GM18858 (cell line): ENCODE measurements at regions not wholly inside any gene's neighbourhood (a gene's known extent, or its start where the extent isn't known, plus 50 kb on each side); places are given as distances from the start of the nearest gene placed in this dataset.

Experiments used
- ATAC-seq: cut with Tn5 transposase; IDR thresholded peaks from one replicate; pipeline ENCODE4 v1.9.1; 2021; ENCODE audit not compliant: unreplicated experiment

DNA sequence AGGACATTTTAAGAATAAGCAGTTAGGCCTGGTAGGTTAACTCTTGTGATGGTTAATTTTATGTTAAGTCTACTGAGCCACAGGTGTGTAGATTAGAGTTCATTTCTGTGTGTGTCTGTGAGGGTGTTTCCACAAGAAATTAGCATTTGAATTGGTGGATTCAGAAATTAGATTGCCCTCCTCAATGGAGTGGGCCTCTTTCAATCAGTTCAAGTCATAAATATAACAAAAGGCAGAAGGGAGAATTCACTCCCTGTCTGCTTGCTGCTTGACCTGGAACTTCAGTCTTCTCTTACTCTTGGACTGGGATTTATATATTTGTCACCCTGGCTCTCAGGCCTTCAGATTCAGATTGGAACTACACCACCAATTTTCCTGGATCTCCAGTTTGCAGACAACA is 55.3 kb upstream of the POM121L12 start:
- no peak for ATAC-seq

DNA sequence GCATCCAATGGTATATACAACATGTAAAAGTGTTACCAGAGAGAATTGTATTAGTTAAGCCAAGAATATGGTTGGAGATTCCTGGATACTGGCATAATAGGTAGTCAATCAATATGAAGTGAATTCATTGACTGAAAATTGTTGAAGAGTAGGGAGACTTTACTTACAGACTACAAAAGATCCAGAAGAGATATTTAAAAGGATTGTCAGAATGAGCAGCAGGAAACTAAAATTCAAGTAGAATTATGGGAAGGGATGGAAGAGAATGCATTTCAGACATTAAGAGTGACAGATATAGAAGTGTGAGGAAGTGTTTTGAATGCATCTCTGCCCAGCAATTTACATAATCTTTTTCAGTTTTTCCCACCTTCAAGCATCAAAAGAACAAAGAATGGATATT is 62.3 kb upstream of the POM121L12 start:
- no peak for ATAC-seq

GRCh38 chr7:52962402-52963076 is 72.9 kb upstream of the POM121L12 start:
- no peak for ATAC-seq

DNA sequence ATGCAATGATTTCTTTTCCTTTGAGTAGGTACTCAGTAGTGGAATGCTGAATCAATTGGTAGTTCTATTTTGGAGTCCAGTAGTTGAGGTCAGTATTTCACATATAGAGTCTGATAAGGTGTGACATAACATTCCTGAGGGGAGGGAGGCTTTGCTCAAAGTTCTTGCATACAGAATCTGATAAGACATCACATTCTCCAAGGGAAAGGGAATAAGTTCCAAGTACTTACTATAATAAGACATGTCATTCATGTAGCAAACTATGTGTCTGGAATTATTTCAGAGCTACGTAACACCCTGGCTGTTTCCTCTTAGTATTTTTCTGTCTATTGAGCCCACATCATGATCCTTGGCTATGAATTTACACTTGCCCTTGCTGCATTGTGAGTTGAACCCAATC is 74.3 kb upstream of the POM121L12 start:
- ATAC-seq = no peak

DNA sequence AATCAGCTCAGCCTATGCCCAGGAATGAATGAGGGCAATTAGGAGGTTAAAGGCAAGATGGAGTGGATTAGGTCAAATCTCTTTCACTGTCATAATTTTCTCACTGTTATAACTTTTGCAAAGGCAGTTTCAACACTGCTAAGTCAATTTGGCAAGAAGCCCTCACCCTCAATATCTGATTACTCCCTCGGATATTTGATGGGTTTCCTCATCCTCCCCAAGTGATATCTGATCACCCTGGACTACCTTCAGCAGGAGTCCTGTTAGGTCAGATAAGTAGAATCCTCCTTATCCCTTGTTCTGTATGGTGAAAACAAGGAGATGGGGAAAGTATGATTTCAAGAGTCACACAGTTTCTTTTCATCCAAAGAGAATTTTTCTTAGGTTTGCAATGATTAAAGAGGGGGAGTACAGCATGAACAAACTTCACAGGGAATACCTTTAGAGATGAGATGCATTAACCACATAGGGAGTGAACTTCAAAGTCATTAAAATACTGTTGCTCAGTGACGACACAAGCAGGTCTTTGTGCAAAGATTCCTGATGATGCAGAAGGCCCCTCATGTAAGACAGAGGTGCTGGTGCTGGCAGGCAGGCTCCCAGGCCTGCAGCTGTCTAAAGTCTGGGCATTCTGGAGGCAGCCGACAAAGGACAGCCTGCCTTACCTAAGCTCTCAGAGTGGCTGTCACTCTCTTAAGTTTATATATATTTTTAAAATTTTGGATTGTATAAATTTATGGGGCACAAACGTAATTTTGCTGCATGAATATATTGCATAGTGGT is 75.4 kb upstream of the POM121L12 start:
- no peak for ATAC-seq

DNA sequence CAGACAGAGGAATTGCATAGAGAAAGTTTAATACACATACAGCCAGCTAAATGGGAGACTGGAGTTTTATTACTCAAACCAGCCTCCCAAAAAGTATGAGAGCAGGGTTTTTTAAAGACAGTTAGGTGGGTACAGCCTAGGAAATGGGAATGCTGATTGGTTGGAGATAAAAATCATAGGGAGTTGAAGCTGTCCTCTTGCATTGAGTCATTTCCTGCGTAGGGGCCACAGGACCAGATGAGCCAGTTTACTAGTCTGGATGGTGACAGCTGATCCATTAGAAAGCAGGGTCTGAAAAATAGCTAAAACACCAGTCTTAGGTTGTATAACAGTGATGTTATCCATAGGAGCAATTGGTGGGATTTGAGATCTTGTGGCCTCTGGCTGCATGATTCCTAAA is 76.1 kb upstream of the POM121L12 start:
- ATAC-seq = no peak

GRCh38 chr7:52958621-52959140 is 76.8 kb upstream of the POM121L12 start:
- ATAC-seq = no peak

DNA sequence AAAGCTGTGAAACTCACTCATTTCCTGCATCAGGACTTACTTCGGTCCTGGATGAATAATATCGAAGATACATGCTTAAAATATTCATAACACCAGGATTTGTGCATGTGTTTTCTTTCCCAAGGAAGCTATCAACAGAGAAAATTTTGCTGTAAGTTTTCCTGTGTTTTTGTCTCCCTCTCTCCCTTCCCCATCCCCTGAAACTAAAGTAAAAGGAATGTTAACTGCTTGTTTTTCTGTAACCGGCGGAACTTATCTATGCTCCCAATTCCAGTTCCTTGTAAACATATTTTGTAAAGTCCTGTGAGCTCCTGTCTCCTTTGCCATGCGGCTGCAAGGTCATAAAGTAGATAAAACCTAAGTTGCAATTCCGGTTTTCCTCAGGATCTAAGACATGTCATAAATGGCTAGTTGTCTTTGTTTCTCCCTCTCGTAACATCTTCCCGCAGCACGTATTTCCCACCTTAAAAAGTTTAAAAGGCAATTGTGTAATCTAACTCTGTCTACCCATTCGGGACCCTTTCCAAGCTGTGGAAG is 79.0 kb upstream of the POM121L12 start:
- ATAC-seq = no peak

- no peak for ATAC-seq
These were observed 79.9 kb upstream of the POM121L12 start for GRCh38 chr7:52955522-52955921.

GRCh38 chr7:52944921-52945320 is 90.5 kb upstream of the POM121L12 start:
- ATAC-seq = no peak

DNA sequence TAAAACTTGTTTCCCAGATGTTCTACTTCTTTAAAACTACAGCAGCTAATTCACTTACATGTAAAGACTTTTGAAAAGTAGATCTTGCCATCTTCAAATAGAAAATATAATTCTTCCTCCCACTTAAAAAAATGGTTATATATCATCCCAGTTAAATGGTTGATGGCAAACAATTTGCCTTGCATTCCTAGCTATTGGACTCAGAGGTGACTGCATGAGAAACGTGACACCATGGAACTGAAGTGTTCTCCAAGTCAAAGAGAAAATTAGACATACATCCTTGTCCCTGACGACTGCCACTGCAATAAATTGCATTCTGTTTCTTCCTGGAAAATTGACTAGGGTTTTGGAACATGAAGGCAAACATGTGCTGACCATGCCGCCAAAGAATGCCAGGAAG is 95.0 kb upstream of the POM121L12 start:
- ATAC-seq = no peak

DNA sequence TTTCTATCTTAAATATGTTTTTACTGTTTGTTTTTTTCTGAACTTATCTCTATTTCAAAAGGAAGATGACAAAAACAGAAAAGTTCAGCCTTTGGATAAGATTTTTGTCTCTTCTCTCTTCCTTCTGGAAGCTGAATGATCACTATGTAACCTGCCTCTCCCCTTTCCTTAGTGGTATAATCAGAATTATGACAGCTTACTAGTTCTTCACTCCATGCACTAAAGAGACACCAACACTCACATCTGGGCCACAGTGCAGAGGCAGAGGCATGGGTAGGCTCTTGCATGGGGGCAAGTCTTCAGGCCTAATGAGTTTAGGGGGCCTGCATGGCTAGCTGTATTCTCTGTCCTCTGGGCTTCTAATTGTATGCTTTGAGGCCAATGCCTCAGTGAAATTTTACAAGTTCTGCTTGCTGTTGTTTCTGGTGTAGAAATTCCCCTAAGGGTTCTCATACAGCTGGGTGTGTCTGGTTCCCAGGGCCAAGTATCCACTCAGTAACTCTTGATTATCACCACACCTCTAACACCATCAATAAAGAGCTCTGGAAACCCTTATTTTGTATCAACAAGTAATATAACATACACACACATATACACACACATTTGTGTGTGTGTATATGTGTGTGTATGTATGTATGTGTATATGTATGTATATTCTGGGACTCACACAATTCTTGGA is 96.8 kb upstream of the POM121L12 start:
- ATAC-seq = no peak

DNA sequence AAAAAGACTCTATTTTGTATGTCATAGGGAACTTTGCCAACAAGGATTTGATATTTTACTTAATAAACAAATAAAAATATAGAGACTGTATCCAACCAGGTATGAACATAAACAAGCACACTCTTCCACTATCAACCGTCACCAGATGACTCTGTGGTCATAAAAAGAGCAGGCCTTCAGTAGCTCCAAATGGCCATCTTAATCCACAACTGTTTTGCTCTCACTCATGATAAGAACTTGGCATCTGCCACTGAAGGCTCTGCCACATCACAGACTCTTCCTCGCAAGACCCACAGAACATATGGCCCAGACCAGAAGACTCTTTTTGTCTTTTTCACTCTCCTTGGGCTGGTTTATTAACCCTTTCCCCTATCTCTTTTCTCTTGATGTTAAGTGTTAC is 98.7 kb upstream of the POM121L12 start:
- ATAC-seq = no peak

DNA sequence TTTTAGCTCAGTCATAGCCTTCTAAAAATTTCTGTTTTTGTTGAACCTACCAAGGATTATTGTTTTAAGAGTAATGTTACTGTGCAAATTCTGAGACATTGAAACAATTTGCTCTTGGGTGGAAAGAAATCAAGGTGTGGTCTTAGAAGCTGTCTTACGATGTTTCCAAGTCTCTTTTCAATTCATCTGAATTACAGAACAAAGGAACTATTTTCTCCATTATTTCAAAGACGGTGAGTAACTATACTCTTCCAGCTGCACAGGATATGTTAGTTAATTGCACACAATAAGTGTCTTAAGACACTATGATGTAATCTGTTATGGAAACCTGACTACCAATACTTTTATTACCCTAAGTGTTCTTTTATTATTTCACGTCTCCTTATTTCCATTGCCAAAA is 106.8 kb upstream of the POM121L12 start:
- no peak for ATAC-seq

DNA sequence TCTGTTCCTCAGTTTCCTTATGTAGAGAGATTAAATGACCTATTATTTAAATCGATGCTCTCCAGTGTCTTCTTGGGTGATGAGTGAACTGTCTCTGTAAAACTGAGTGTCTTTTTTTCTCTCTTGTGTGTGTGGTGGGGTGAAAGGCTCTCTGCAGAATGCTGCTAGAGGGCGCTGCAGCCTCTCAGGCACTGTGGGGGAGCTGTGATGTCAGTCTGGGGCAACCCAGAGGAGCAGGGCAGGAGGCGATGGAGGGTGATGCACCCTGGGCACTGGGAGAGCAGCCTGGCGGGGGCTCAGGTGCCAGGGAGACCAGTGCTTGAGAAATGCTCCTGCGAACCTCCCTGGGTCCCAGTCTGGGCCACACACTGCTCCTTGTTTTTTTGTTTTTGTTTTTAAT is 110.1 kb upstream of the POM121L12 start:
- ATAC-seq = no peak

DNA sequence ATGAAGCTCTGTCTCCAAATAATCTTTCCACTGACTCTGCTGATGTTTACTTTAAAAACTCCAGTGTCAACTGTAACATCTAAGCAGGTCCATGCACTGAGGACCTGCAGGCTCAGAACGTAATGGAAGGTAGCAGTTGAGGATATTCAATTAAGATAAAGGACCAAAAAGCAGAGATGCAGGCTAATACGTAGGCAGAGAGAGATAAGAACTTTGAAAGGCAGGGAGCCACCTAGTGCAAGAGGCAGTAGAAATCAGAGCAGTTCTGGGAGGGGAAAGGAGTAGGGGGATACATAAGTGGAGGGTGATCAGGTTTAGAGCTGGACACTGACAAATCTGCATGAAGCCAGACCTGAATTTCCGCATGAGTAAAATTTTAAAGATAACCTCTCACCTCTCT is 114.5 kb upstream of the POM121L12 start:
- ATAC-seq = no peak

- ATAC-seq = no peak
These were observed 117.4 kb upstream of the POM121L12 start for GRCh38 chr7:52917982-52918578.

- ATAC-seq = no peak
These were observed 123.6 kb upstream of the POM121L12 start for GRCh38 chr7:52911795-52912194.

DNA sequence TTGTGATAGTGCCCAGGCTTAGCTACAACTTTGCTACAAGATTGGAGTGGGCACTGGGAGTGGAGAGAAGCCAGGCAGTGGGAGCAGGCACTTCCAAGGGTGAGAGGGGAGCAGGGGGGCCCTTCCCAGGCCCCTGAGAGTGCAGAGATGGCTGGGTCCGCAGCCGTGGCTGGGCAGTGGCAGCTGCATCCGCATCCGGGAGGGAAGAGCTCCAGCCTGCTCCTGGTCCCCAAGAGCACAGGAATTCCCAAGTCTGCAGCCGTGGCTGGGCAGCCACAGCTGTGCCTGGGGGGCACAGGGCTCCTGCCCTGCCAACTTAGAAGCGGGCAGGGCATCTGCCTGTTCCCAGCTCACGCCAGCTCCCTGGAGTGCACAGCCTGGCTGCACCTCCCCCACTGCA is 124.1 kb upstream of the POM121L12 start:
- no peak for ATAC-seq

- ATAC-seq = no peak
These were observed 125.5 kb upstream of the POM121L12 start for GRCh38 chr7:52909935-52910334.

DNA sequence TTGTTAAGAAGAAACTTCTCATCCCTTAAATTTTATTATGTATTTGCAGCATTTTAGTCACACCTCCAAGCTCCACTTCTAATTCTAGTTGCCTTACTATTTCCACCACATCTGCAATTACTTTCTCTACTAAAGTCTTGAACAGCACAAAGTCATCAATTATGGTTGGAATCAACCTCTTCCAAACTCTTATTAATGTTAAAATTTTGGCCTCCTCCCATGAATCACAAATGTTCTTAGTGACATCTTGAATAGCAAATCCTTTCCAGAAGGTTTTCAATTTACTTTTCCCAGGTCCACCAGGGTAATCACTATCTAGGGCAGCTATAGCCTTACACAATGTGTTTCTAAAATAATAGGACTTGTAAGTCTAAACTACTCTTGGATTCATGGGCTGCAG is 126.3 kb upstream of the POM121L12 start:
- no peak for ATAC-seq
